ENCODE measurements at regions not wholly inside any gene's neighbourhood (a gene's known extent, or its start where the extent isn't known, plus 50 kb on each side); places are given as distances from the start of the nearest gene placed in this dataset.

- no peak for TF ChIP-seq POLR2AphosphoS5 (IDR thresholded peaks at IDR 0.05; ENCODE audit: borderline replicate concordance, low read depth, low read length)
- no peak for TF ChIP-seq EZH2 (IDR thresholded peaks at IDR 0.05)
- no peak for TF ChIP-seq FOXP2 (optimal IDR thresholded peaks at IDR 0.05; ENCODE audit: control extremely low read depth, extremely low read length, insufficient read depth)
Observed at GRCh38 chr14:84458881-84459280, 1071.1 kb upstream of the FLRT2 start.
